ENCODE measurements at regions not wholly inside any gene's neighbourhood (a gene's known extent, or its start where the extent isn't known, plus 50 kb on each side); places are given as distances from the start of the nearest gene placed in this dataset.

GRCh38 chr5:179478624-179479023, 71.7 kb upstream of the RUFY1 start:
- H3K4me2 ChIP-seq (replicated peaks; ENCODE audit: extremely low read depth, low read length, poor library complexity, severe bottlenecking) = no peak overlapping the region
- peaks cover 0 to 6% of the 10 kb centered on the region in 2 donors for H3K9me3 ChIP-seq (replicated peaks in 1 of 2; ENCODE audit: control insufficient read depth in 1 of 2, insufficient read depth in 1 of 2, low read length in 2 of 2)
- H3K4me3 Mint-ChIP-seq = no peak overlapping the region
- no peak overlapping the region for H3K9ac ChIP-seq (ENCODE audit: insufficient read depth, low read length, poor library complexity, severe bottlenecking)
- no peak overlapping the region for H3K4me3 ChIP-seq (replicated peaks in 1 of 3; ENCODE audit: low read depth in 2 of 3, low read length in 3 of 3)
- H3K27ac ChIP-seq (ENCODE audit: low read depth in 1 of 2, low read length in 2 of 2) = no peak overlapping the region
- no peaks in the 10 kb centered on the region for H4K20me1 ChIP-seq (ENCODE audit: insufficient read depth, low read length)
- no peak overlapping the region for H3K27ac Mint-ChIP-seq
- H3K36me3 Mint-ChIP-seq = no peaks in the 10 kb centered on the region
- no peak for DNase-seq
- peaks cover 13% of the 10 kb centered on the region for H3K4me1 Mint-ChIP-seq
- intact Hi-C loops (cut with micrococcal nuclease) = no loop called here
- H3K36me3 ChIP-seq (replicated peaks in 1 of 2; ENCODE audit: control insufficient read depth in 1 of 2, insufficient read depth in 2 of 2, low read length in 2 of 2) = no peaks in the 10 kb centered on the region
- no peak overlapping the region for H2AFZ ChIP-seq (ENCODE audit: insufficient read depth, low read depth, low read length, poor library complexity, severe bottlenecking)
- WGBS (ENCODE audit: insufficient coverage) = 100% methylated on average over 1 of the region's 5 CpGs
- peaks cover 2 to 14% (median 5%) of the 10 kb centered on the region in 7 donors for H3K9me3 Mint-ChIP-seq
- H3K79me2 ChIP-seq (ENCODE audit: insufficient read depth, low read length) = no peaks in the 10 kb centered on the region
- peaks cover 4 to 6% of the 10 kb centered on the region in 2 donors for H3K4me1 ChIP-seq (ENCODE audit: control insufficient read depth in 1 of 2, insufficient read depth in 2 of 2, low read length in 2 of 2)
- H3K27me3 Mint-ChIP-seq (ENCODE audit: low read depth in 3 of 3) = peaks cover 0 to 5% (median 3%) of the 10 kb centered on the region in 3 donors
- H3K27me3 ChIP-seq (ENCODE audit: control insufficient read depth in 2 of 2, insufficient read depth in 2 of 2, low read length in 2 of 2) = no peaks in the 10 kb centered on the region
- TF ChIP-seq CTCF (IDR thresholded peaks at IDR 0.05) = no peak

- Mint-ChIP-seq H3K27ac (no peak overlapping the region), H3K36me3 (no peaks in the 10 kb centered on the region), H3K4me3 (peak overlapping the region in 1 of 2 donors; percentile 39), H3K4me1 (peaks cover 13% of the 10 kb centered on the region), H3K9me3 (peaks cover 0 to 6% (median 3%) of the 10 kb centered on the region in 7 donors), H3K27me3 (ENCODE audit: low read depth in 3 of 3) (peaks cover 0 to 7% (median 3%) of the 10 kb centered on the region in 3 donors)
- Histone ChIP-seq H4K20me1 (ENCODE audit: insufficient read depth, low read length) (no peaks in the 10 kb centered on the region), H3K4me2 (replicated peaks; ENCODE audit: extremely low read depth, low read length, poor library complexity, severe bottlenecking) (no peak overlapping the region), H3K9me3 (replicated peaks in 1 of 2; ENCODE audit: control insufficient read depth in 1 of 2, insufficient read depth in 1 of 2, low read length in 2 of 2) (peaks cover 0 to 5% of the 10 kb centered on the region in 2 donors), H3K27me3 (ENCODE audit: control insufficient read depth in 2 of 2, insufficient read depth in 2 of 2, low read length in 2 of 2) (no peaks in the 10 kb centered on the region), H3K27ac (ENCODE audit: low read depth in 1 of 2, low read length in 2 of 2) (no peak overlapping the region), H3K4me3 (replicated peaks in 1 of 3; ENCODE audit: low read depth in 2 of 3, low read length in 3 of 3) (no peak overlapping the region), H3K9ac (ENCODE audit: insufficient read depth, low read length, poor library complexity, severe bottlenecking) (no peak overlapping the region), H2AFZ (ENCODE audit: insufficient read depth, low read depth, low read length, poor library complexity, severe bottlenecking) (no peak overlapping the region), H3K4me1 (ENCODE audit: control insufficient read depth in 1 of 2, insufficient read depth in 2 of 2, low read length in 2 of 2) (peaks cover 4 to 6% of the 10 kb centered on the region in 2 donors), H3K36me3 (replicated peaks in 1 of 2; ENCODE audit: control insufficient read depth in 1 of 2, insufficient read depth in 2 of 2, low read length in 2 of 2) (no peaks in the 10 kb centered on the region), H3K79me2 (ENCODE audit: insufficient read depth, low read length) (no peaks in the 10 kb centered on the region)
- peak in 1 of 3 donors; percentile 3 for DNase-seq
- no peak for TF ChIP-seq CTCF (IDR thresholded peaks at IDR 0.05)
- WGBS (ENCODE audit: insufficient coverage) = 26% methylated on average over 16 of the region's 19 CpGs
- intact Hi-C loops (cut with micrococcal nuclease) = no loop called here
Measured at GRCh38 chr5:179475208-179475751, 75.1 kb upstream of the RUFY1 start.

All from CD14-positive monocyte (primary cell).